ENCODE measurements at regions not wholly inside any gene's neighbourhood (a gene's known extent, or its start where the extent isn't known, plus 50 kb on each side); places are given as distances from the start of the nearest gene placed in this dataset.

GRCh38 chr1:60668585-60668984 lies 413.8 kb upstream of the NFIA start:
- H2BK120ac ChIP-seq (ENCODE audit: low read depth, low read length), result no peak overlapping the region
- H3K27me3 ChIP-seq (ENCODE audit: control insufficient read depth in 3 of 3, insufficient read depth in 3 of 3, low read depth in 1 of 3, low read length in 3 of 3), result no peaks in the 10 kb centered on the region
- no peak overlapping the region for H3K14ac ChIP-seq (ENCODE audit: low read length)
- no peak overlapping the region for H2BK12ac ChIP-seq (ENCODE audit: low read length)
- no peak overlapping the region for H2BK15ac ChIP-seq (ENCODE audit: low read length)
- peak overlapping the region; percentile 29 for H3K23ac ChIP-seq (ENCODE audit: low read depth, low read length, poor library complexity)
- no CpG with 5 or more reads among the region's 8 CpGs for WGBS, 2 donors (ENCODE audit: extremely low coverage in 2 of 2, insufficient read length in 2 of 2, insufficient replicate concordance in 1 of 2)
- no peak overlapping the region for H3K4ac ChIP-seq (ENCODE audit: low read length)
- H3K79me1 ChIP-seq (ENCODE audit: low read depth, low read length), result no peaks in the 10 kb centered on the region
- H3K4me2 ChIP-seq (ENCODE audit: insufficient read depth, low read length, poor library complexity, severe bottlenecking), result no peak overlapping the region
- H2AK5ac ChIP-seq (ENCODE audit: low read depth, low read length), result no peak overlapping the region
- H2AFZ ChIP-seq (ENCODE audit: low read length), result no peak overlapping the region
- no peaks in the 10 kb centered on the region for H3K9me3 ChIP-seq (replicated peaks in 1 of 2; ENCODE audit: control insufficient read depth in 2 of 2, insufficient read depth in 1 of 2, low read depth in 1 of 2, low read length in 2 of 2)
- no peaks in the 10 kb centered on the region for H3K4me1 ChIP-seq (ENCODE audit: control insufficient read depth in 2 of 2, insufficient read depth in 1 of 2, low read depth in 1 of 2, low read length in 2 of 2)
- H3K27ac ChIP-seq (replicated peaks; ENCODE audit: low read length), result no peak overlapping the region
- H3K18ac ChIP-seq (ENCODE audit: low read length), result peak overlapping the region; percentile 50
- no peak overlapping the region for H4K91ac ChIP-seq (ENCODE audit: low read depth, low read length, poor library complexity)
- H2BK5ac ChIP-seq (ENCODE audit: low read length), result no peak overlapping the region
- no peak for DNase-seq (ENCODE audit: low spot score)
- H3K36me3 ChIP-seq (replicated peaks in 1 of 2; ENCODE audit: control insufficient read depth in 2 of 2, insufficient read depth in 2 of 2, low read length in 2 of 2), result no peaks in the 10 kb centered on the region
- H4K8ac ChIP-seq (ENCODE audit: low read depth, low read length), result no peak overlapping the region
- no peak overlapping the region for H3K4me3 ChIP-seq (ENCODE audit: low read length in 2 of 2)
- no peak overlapping the region for H3K9ac ChIP-seq (ENCODE audit: low read depth, low read length, poor library complexity)

GRCh38 chr1:60665311-60665710 lies 417.1 kb upstream of the NFIA start:
- H3K4me1 ChIP-seq (ENCODE audit: control insufficient read depth in 2 of 2, insufficient read depth in 1 of 2, low read depth in 1 of 2, low read length in 2 of 2), result no peaks in the 10 kb centered on the region
- no peak overlapping the region for H3K4me3 ChIP-seq (ENCODE audit: low read length in 2 of 2)
- no peaks in the 10 kb centered on the region for H3K27me3 ChIP-seq (ENCODE audit: control insufficient read depth in 3 of 3, insufficient read depth in 3 of 3, low read depth in 1 of 3, low read length in 3 of 3)
- no peak overlapping the region for H3K23ac ChIP-seq (ENCODE audit: low read depth, low read length, poor library complexity)
- no peak overlapping the region for H3K18ac ChIP-seq (ENCODE audit: low read length)
- H3K14ac ChIP-seq (ENCODE audit: low read length), result no peak overlapping the region
- no CpG with 5 or more reads among the region's 1 CpG for WGBS, 2 donors (ENCODE audit: extremely low coverage in 2 of 2, insufficient read length in 2 of 2, insufficient replicate concordance in 1 of 2)
- H4K91ac ChIP-seq (ENCODE audit: low read depth, low read length, poor library complexity), result no peak overlapping the region
- H3K9me3 ChIP-seq (replicated peaks in 1 of 2; ENCODE audit: control insufficient read depth in 2 of 2, insufficient read depth in 1 of 2, low read depth in 1 of 2, low read length in 2 of 2), result peaks cover 0 to 1% of the 10 kb centered on the region in 2 donors
- no peak overlapping the region for H3K27ac ChIP-seq (replicated peaks; ENCODE audit: low read length)
- no peak overlapping the region for H2BK5ac ChIP-seq (ENCODE audit: low read length)
- H3K79me1 ChIP-seq (ENCODE audit: low read depth, low read length), result no peaks in the 10 kb centered on the region
- no peaks in the 10 kb centered on the region for H3K36me3 ChIP-seq (replicated peaks in 1 of 2; ENCODE audit: control insufficient read depth in 2 of 2, insufficient read depth in 2 of 2, low read length in 2 of 2)
- H2AFZ ChIP-seq (ENCODE audit: low read length), result no peak overlapping the region
- H3K9ac ChIP-seq (ENCODE audit: low read depth, low read length, poor library complexity), result no peak overlapping the region
- no peak overlapping the region for H2BK12ac ChIP-seq (ENCODE audit: low read length)
- no peak overlapping the region for H2AK5ac ChIP-seq (ENCODE audit: low read depth, low read length)
- no peak overlapping the region for H3K4me2 ChIP-seq (ENCODE audit: insufficient read depth, low read length, poor library complexity, severe bottlenecking)
- no peak overlapping the region for H3K4ac ChIP-seq (ENCODE audit: low read length)
- H2BK120ac ChIP-seq (ENCODE audit: low read depth, low read length), result no peak overlapping the region
- H4K8ac ChIP-seq (ENCODE audit: low read depth, low read length), result no peak overlapping the region
- no peak overlapping the region for H2BK15ac ChIP-seq (ENCODE audit: low read length)
- no peak for DNase-seq (ENCODE audit: low spot score)

GRCh38 chr1:60664086-60664625 lies 418.2 kb upstream of the NFIA start:
- Histone ChIP-seq H2AK5ac (ENCODE audit: low read depth, low read length) (no peak overlapping the region), H3K4me1 (ENCODE audit: control insufficient read depth in 2 of 2, insufficient read depth in 1 of 2, low read depth in 1 of 2, low read length in 2 of 2) (no peaks in the 10 kb centered on the region), H4K91ac (ENCODE audit: low read depth, low read length, poor library complexity) (no peak overlapping the region), H2BK120ac (ENCODE audit: low read depth, low read length) (no peak overlapping the region), H3K23ac (ENCODE audit: low read depth, low read length, poor library complexity) (no peak overlapping the region), H3K14ac (ENCODE audit: low read length) (no peak overlapping the region), H3K27ac (replicated peaks; ENCODE audit: low read length) (no peak overlapping the region), H2BK5ac (ENCODE audit: low read length) (no peak overlapping the region), H3K9ac (ENCODE audit: low read depth, low read length, poor library complexity) (no peak overlapping the region), H3K4ac (ENCODE audit: low read length) (no peak overlapping the region), H3K36me3 (replicated peaks in 1 of 2; ENCODE audit: control insufficient read depth in 2 of 2, insufficient read depth in 2 of 2, low read length in 2 of 2) (no peaks in the 10 kb centered on the region), H3K4me3 (ENCODE audit: low read length in 2 of 2) (no peak overlapping the region), H3K4me2 (ENCODE audit: insufficient read depth, low read length, poor library complexity, severe bottlenecking) (no peak overlapping the region), H2BK12ac (ENCODE audit: low read length) (no peak overlapping the region), H3K18ac (ENCODE audit: low read length) (no peak overlapping the region), H2BK15ac (ENCODE audit: low read length) (no peak overlapping the region), H3K79me1 (ENCODE audit: low read depth, low read length) (no peaks in the 10 kb centered on the region), H3K9me3 (replicated peaks in 1 of 2; ENCODE audit: control insufficient read depth in 2 of 2, insufficient read depth in 1 of 2, low read depth in 1 of 2, low read length in 2 of 2) (peaks cover 0 to 1% of the 10 kb centered on the region in 2 donors), H2AFZ (ENCODE audit: low read length) (no peak overlapping the region), H3K27me3 (ENCODE audit: control insufficient read depth in 3 of 3, insufficient read depth in 3 of 3, low read depth in 1 of 3, low read length in 3 of 3) (no peaks in the 10 kb centered on the region), H4K8ac (ENCODE audit: low read depth, low read length) (no peak overlapping the region)
- no peak for DNase-seq (ENCODE audit: low spot score)
- no CpG with 5 or more reads among the region's 2 CpGs for WGBS, 2 donors (ENCODE audit: extremely low coverage in 2 of 2, insufficient read length in 2 of 2, insufficient replicate concordance in 1 of 2)

- H3K36me3 ChIP-seq (replicated peaks in 1 of 2; ENCODE audit: control insufficient read depth in 2 of 2, insufficient read depth in 2 of 2, low read length in 2 of 2), result no peaks in the 10 kb centered on the region
- H4K91ac ChIP-seq (ENCODE audit: low read depth, low read length, poor library complexity), result no peak overlapping the region
- no peak overlapping the region for H3K27ac ChIP-seq (replicated peaks; ENCODE audit: low read length)
- peak overlapping the region; percentile 6 for H3K18ac ChIP-seq (ENCODE audit: low read length)
- no peak overlapping the region for H2BK5ac ChIP-seq (ENCODE audit: low read length)
- no peak overlapping the region for H2BK12ac ChIP-seq (ENCODE audit: low read length)
- DNase-seq (ENCODE audit: low spot score), result no peak
- peaks cover 0 to 1% of the 10 kb centered on the region in 2 donors for H3K9me3 ChIP-seq (replicated peaks in 1 of 2; ENCODE audit: control insufficient read depth in 2 of 2, insufficient read depth in 1 of 2, low read depth in 1 of 2, low read length in 2 of 2)
- WGBS, 2 donors (ENCODE audit: extremely low coverage in 2 of 2, insufficient read length in 2 of 2, insufficient replicate concordance in 1 of 2), result no CpG with 5 or more reads among the region's 3 CpGs
- H3K4me2 ChIP-seq (ENCODE audit: insufficient read depth, low read length, poor library complexity, severe bottlenecking), result no peak overlapping the region
- no peak overlapping the region for H4K8ac ChIP-seq (ENCODE audit: low read depth, low read length)
- no peaks in the 10 kb centered on the region for H3K27me3 ChIP-seq (ENCODE audit: control insufficient read depth in 3 of 3, insufficient read depth in 3 of 3, low read depth in 1 of 3, low read length in 3 of 3)
- H3K79me1 ChIP-seq (ENCODE audit: low read depth, low read length), result no peaks in the 10 kb centered on the region
- no peak overlapping the region for H2BK120ac ChIP-seq (ENCODE audit: low read depth, low read length)
- no peak overlapping the region for H3K23ac ChIP-seq (ENCODE audit: low read depth, low read length, poor library complexity)
- H3K4me1 ChIP-seq (ENCODE audit: control insufficient read depth in 2 of 2, insufficient read depth in 1 of 2, low read depth in 1 of 2, low read length in 2 of 2), result peaks cover 0 to 6% of the 10 kb centered on the region in 2 donors
- H3K4me3 ChIP-seq (ENCODE audit: low read length in 2 of 2), result no peak overlapping the region
- H2AFZ ChIP-seq (ENCODE audit: low read length), result no peak overlapping the region
- H3K4ac ChIP-seq (ENCODE audit: low read length), result no peak overlapping the region
- H2AK5ac ChIP-seq (ENCODE audit: low read depth, low read length), result no peak overlapping the region
- no peak overlapping the region for H3K9ac ChIP-seq (ENCODE audit: low read depth, low read length, poor library complexity)
- no peak overlapping the region for H3K14ac ChIP-seq (ENCODE audit: low read length)
- no peak overlapping the region for H2BK15ac ChIP-seq (ENCODE audit: low read length)
Observed at GRCh38 chr1:60662486-60663044, 419.8 kb upstream of the NFIA start.
